ENCODE measurements at regions not wholly inside any gene's neighbourhood (a gene's known extent, or its start where the extent isn't known, plus 50 kb on each side); places are given as distances from the start of the nearest gene placed in this dataset.

DNA sequence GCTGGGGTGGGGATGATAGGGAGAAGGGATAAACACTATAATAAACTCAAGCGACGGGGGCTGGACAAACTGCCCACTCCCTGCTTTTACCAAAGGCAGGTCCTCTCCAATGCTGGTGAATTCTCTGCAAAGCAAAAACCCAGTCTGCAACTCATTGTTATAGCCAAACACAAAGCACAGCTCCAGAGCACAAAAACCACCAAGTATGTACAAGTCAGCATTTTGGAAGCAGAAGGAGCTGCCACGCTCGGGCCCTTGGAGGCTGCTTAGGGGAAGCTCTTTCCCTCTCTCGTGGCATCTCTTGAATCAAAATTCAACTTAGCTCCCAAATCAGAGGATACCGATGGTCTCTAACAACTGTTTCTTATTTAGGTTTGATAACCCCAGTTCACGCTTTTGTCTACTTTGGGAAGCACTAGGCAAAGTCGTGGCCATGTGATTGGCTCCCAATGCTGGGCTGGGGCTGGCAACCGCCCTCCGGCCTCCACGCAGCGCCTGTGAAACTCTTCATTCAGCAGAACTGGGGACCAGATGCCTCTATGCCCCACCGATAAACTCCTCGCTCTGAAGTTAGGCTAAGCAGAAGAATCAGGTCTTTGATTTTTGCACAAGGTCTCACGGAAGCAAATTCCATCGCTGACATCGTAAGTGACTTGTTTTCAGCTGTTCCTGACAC is 158.5 kb upstream of the FOXN3 start:
- in situ Hi-C loops (cut with MboI; ENCODE audit: low pct_unique_long_range_greater_than_20kb, low sequenced_read_pairs, unreplicated experiment): no loop called here

DNA sequence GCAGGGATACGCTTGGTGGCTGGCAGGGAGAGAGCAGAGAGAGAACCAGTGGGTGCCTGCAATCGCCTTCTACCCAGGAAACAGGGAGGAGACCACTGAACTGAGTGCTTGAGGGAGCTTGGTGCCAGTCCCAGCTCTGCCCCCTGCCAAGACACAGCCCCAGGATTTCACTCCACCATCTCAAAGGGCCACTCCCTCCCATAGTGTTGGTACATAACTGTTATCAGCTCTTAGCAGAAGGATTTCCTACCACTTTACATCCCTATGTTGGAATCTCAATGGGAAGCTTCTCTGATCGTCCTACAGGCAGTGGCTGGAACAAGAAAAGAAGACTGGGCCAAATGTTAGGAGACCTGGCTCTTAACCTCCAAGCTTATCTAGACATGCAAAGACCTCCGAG is 157.4 kb upstream of the FOXN3 start:
- no peak for DNase-seq (ENCODE audit: low spot score)
- in situ Hi-C loops (cut with MboI; ENCODE audit: low pct_unique_long_range_greater_than_20kb, low sequenced_read_pairs, unreplicated experiment): no loop called here
- TF ChIP-seq, protein P1, sequence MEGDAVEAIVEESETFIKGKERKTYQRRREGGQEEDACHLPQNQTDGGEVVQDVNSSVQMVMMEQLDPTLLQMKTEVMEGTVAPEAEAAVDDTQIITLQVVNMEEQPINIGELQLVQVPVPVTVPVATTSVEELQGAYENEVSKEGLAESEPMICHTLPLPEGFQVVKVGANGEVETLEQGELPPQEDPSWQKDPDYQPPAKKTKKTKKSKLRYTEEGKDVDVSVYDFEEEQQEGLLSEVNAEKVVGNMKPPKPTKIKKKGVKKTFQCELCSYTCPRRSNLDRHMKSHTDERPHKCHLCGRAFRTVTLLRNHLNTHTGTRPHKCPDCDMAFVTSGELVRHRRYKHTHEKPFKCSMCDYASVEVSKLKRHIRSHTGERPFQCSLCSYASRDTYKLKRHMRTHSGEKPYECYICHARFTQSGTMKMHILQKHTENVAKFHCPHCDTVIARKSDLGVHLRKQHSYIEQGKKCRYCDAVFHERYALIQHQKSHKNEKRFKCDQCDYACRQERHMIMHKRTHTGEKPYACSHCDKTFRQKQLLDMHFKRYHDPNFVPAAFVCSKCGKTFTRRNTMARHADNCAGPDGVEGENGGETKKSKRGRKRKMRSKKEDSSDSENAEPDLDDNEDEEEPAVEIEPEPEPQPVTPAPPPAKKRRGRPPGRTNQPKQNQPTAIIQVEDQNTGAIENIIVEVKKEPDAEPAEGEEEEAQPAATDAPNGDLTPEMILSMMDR (IDR thresholded peaks at IDR 0.05; ENCODE audit: extremely low read depth, insufficient read depth, missing control alignments): no peak

More for the DNA sequence above, 158.5 kb upstream of the FOXN3 start:
- no peak for DNase-seq (ENCODE audit: low spot score)
- TF ChIP-seq, protein P1 (IDR thresholded peaks at IDR 0.05; ENCODE audit: extremely low read depth, insufficient read depth, missing control alignments): no peak

DNA sequence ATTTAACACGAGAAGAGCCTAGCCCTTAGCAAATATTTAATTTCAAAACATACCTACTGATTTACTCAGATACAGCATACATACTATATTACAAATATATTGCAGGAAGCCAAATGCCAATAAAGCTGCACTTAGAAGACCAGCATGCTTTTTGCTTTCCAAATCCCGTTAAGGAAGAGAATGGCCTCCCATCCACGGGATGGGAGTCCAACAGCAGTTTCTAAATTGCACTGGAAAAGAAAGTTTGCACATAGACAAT is 156.3 kb upstream of the FOXN3 start:
- in situ Hi-C loops (cut with MboI; ENCODE audit: low pct_unique_long_range_greater_than_20kb, low sequenced_read_pairs, unreplicated experiment): no loop called here
- no peak for DNase-seq (ENCODE audit: low spot score)
- TF ChIP-seq, protein P1 (IDR thresholded peaks at IDR 0.05; ENCODE audit: extremely low read depth, insufficient read depth, missing control alignments): no peak

- in situ Hi-C loops (cut with MboI; ENCODE audit: low pct_unique_long_range_greater_than_20kb, low sequenced_read_pairs, unreplicated experiment): no loop called here
- DNase-seq (ENCODE audit: low spot score): no peak
- TF ChIP-seq, protein P1 (IDR thresholded peaks at IDR 0.05; ENCODE audit: extremely low read depth, insufficient read depth, missing control alignments): no peak
Observed at GRCh38 chr14:89572596-89573398, 155.8 kb upstream of the FOXN3 start.

GRCh38 chr14:89571491-89571890 is 154.5 kb upstream of the FOXN3 start:
- in situ Hi-C loops (cut with MboI; ENCODE audit: low pct_unique_long_range_greater_than_20kb, low sequenced_read_pairs, unreplicated experiment): no loop called here
- TF ChIP-seq, protein P1 (IDR thresholded peaks at IDR 0.05; ENCODE audit: extremely low read depth, insufficient read depth, missing control alignments): no peak
- DNase-seq (ENCODE audit: low spot score): no peak

DNA sequence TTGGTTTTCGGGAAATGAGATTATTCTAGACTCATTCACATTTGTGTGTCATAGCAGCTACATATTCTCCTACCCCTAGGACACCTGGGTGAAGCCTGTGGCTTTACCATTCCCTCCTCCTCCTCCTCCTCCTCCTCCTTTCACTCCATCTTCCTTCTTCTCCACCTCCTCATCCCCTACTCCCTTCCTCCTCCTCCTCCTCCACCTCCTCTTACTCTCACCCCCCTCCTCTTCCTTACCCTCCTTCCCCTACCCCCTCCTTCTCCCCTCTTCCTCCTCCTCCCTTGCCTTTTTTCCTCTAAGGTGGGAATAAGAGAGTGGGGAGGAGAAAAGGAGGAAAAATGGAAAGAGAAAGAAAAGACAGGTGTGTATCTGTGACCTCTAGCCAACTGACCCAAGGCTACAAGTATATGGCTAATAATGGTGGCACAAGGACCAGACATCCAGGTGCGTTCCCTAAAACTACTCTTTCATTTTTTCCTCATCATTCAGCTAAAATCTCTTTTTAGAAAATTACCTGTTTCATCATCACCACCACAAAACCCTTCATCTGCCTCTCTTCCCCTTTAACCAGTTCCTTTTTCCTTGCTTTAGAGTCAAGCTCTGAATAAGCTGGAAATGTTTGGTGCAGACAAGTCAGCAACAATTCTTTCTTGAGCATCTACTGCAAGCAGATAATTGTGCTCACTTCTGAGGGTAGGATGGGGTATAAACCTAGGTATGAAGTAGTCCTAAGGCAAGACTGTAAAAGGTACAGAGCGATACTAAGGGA is 149.8 kb upstream of the FOXN3 start:
- TF ChIP-seq, protein P1 (IDR thresholded peaks at IDR 0.05; ENCODE audit: extremely low read depth, insufficient read depth, missing control alignments): no peak
- in situ Hi-C loops (cut with MboI; ENCODE audit: low pct_unique_long_range_greater_than_20kb, low sequenced_read_pairs, unreplicated experiment): no loop called here

More for the DNA sequence above, 149.8 kb upstream of the FOXN3 start:
- no peak for DNase-seq (ENCODE audit: low spot score)
